ENCODE measurements at regions not wholly inside any gene's neighbourhood (a gene's known extent, or its start where the extent isn't known, plus 50 kb on each side); places are given as distances from the start of the nearest gene placed in this dataset.

DNA sequence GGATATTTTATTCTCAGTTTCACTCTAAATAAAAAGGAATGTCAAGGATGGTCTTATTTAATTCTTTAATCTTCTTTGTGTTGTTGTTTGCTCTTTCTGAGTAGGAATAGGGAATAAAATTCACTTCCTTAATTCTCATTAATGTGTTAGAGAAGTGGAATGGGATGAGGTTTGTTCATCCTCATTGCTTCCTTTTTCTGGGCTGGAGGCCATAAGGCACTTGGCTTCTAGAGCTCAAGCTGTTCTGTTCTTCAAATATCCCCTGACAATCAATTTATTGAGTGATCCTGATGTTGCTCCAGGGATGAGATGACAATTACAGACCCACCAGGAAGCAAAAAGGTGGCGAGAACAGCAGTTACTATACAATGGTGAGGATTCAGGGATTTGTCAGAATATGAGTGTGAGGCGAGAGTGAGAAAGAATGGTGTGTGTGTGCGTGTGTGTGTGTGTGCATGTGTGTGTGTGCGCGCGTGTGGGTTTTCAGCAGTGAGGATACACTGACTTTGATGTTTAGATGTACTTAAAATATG, 557.6 kb upstream of the FANCL start:
- ATAC-seq (ENCODE audit: low FRiP score) = no peak
- WGBS, 2 donors = 87 to 91% methylated on average over 6 of the region's 6 CpGs
- DNase-seq = no peak

GRCh38 chr2:58796239-58796910, 555.2 kb upstream of the FANCL start:
- H3K27ac ChIP-seq (ENCODE audit: low read depth in 1 of 2, low read length in 2 of 2) = no peak overlapping the region
- WGBS, 2 donors = 54 to 62% methylated on average over 2 of the region's 2 CpGs
- no peak overlapping the region for H3K4me3 ChIP-seq (ENCODE audit: low read length in 2 of 2)
- H3K9me3 ChIP-seq (ENCODE audit: control insufficient read depth, low read length) = no peaks in the 10 kb centered on the region
- H3K36me3 ChIP-seq (ENCODE audit: control insufficient read depth in 1 of 2, insufficient read depth in 2 of 2, low read length in 1 of 2) = no peaks in the 10 kb centered on the region
- intact Hi-C loops (cut with DNase I) = no loop called here
- H3K4me1 ChIP-seq (ENCODE audit: control insufficient read depth in 1 of 2, insufficient read depth in 2 of 2, low read length in 2 of 2) = no peaks in the 10 kb centered on the region
- ATAC-seq (ENCODE audit: low FRiP score) (no peak), DNase-seq (no peak)
- H3K27me3 ChIP-seq (ENCODE audit: control insufficient read depth in 1 of 2, insufficient read depth in 2 of 2, low read length in 1 of 2) = no peaks in the 10 kb centered on the region

More for the DNA sequence above, 557.6 kb upstream of the FANCL start:
- no peaks in the 10 kb centered on the region for H3K9me3 ChIP-seq (ENCODE audit: control insufficient read depth, low read length)
- no peaks in the 10 kb centered on the region for H3K36me3 ChIP-seq (ENCODE audit: control insufficient read depth in 1 of 2, insufficient read depth in 2 of 2, low read length in 1 of 2)
- no peaks in the 10 kb centered on the region for H3K4me1 ChIP-seq (ENCODE audit: control insufficient read depth in 1 of 2, insufficient read depth in 2 of 2, low read length in 2 of 2)
- H3K27me3 ChIP-seq (ENCODE audit: control insufficient read depth in 1 of 2, insufficient read depth in 2 of 2, low read length in 1 of 2) = no peaks in the 10 kb centered on the region
- H3K27ac ChIP-seq (ENCODE audit: low read depth in 1 of 2, low read length in 2 of 2) = no peak overlapping the region
- intact Hi-C loops (cut with DNase I) = no loop called here
- H3K4me3 ChIP-seq (ENCODE audit: low read length in 2 of 2) = no peak overlapping the region

GRCh38 chr2:58794916-58795315, 553.8 kb upstream of the FANCL start:
- H3K27me3 ChIP-seq (ENCODE audit: control insufficient read depth in 1 of 2, insufficient read depth in 2 of 2, low read length in 1 of 2) = no peaks in the 10 kb centered on the region
- H3K36me3 ChIP-seq (ENCODE audit: control insufficient read depth in 1 of 2, insufficient read depth in 2 of 2, low read length in 1 of 2) = no peaks in the 10 kb centered on the region
- no peak overlapping the region for H3K4me3 ChIP-seq (ENCODE audit: low read length in 2 of 2)
- H3K27ac ChIP-seq (ENCODE audit: low read depth in 1 of 2, low read length in 2 of 2) = no peak overlapping the region
- intact Hi-C loops (cut with DNase I) = no loop called here
- H3K4me1 ChIP-seq (ENCODE audit: control insufficient read depth in 1 of 2, insufficient read depth in 2 of 2, low read length in 2 of 2) = no peaks in the 10 kb centered on the region
- ATAC-seq (ENCODE audit: low FRiP score) = no peak
- no peaks in the 10 kb centered on the region for H3K9me3 ChIP-seq (ENCODE audit: control insufficient read depth, low read length)
- DNase-seq = no peak

DNA sequence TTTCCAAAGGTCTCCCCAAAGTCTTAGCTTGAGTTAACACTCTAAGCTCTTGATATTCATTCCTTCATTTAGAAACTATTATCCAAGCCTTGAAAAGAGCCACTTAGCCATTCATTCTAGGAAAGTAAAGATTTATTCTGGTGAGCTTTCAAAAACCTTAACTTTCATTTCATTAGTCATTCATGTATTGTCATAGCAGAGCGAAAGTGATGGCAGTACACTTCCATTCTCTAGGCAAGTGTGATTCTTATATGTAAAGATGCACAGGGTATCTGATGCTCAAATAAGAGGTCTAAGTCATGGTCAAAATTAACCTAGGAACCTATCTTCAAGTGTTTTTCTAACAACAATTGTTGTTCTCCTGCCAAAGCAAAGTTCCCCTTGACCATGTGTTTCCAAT, 553.0 kb upstream of the FANCL start:
- Histone ChIP-seq H3K9me3 (ENCODE audit: control insufficient read depth, low read length) (no peaks in the 10 kb centered on the region), H3K36me3 (ENCODE audit: control insufficient read depth in 1 of 2, insufficient read depth in 2 of 2, low read length in 1 of 2) (no peaks in the 10 kb centered on the region), H3K27ac (ENCODE audit: low read depth in 1 of 2, low read length in 2 of 2) (no peak overlapping the region), H3K4me3 (ENCODE audit: low read length in 2 of 2) (no peak overlapping the region), H3K4me1 (ENCODE audit: control insufficient read depth in 1 of 2, insufficient read depth in 2 of 2, low read length in 2 of 2) (no peaks in the 10 kb centered on the region), H3K27me3 (ENCODE audit: control insufficient read depth in 1 of 2, insufficient read depth in 2 of 2, low read length in 1 of 2) (no peaks in the 10 kb centered on the region)
- ATAC-seq (ENCODE audit: low FRiP score) = no peak
- 74 to 90% methylated on average over 1 of the region's 1 CpG for WGBS, 2 donors
- intact Hi-C loops (cut with DNase I) = no loop called here
- no peak for DNase-seq

GRCh38 chr2:58788402-58788801, 547.3 kb upstream of the FANCL start:
- H3K27ac ChIP-seq (ENCODE audit: low read depth in 1 of 2, low read length in 2 of 2) = no peak overlapping the region
- H3K9me3 ChIP-seq (ENCODE audit: control insufficient read depth, low read length) = no peaks in the 10 kb centered on the region
- intact Hi-C loops (cut with DNase I) = no loop called here
- no peak for DNase-seq
- H3K4me1 ChIP-seq (ENCODE audit: control insufficient read depth in 1 of 2, insufficient read depth in 2 of 2, low read length in 2 of 2) = no peaks in the 10 kb centered on the region
- no peaks in the 10 kb centered on the region for H3K36me3 ChIP-seq (ENCODE audit: control insufficient read depth in 1 of 2, insufficient read depth in 2 of 2, low read length in 1 of 2)
- H3K4me3 ChIP-seq (ENCODE audit: low read length in 2 of 2) = no peak overlapping the region
- WGBS, 2 donors = 92% methylated on average over 1 of the region's 1 CpG
- no peak for ATAC-seq (ENCODE audit: low FRiP score)
- no peaks in the 10 kb centered on the region for H3K27me3 ChIP-seq (ENCODE audit: control insufficient read depth in 1 of 2, insufficient read depth in 2 of 2, low read length in 1 of 2)

- intact Hi-C loops (cut with DNase I) = no loop called here
- Histone ChIP-seq H3K27me3 (ENCODE audit: control insufficient read depth in 1 of 2, insufficient read depth in 2 of 2, low read length in 1 of 2) (no peaks in the 10 kb centered on the region), H3K4me1 (ENCODE audit: control insufficient read depth in 1 of 2, insufficient read depth in 2 of 2, low read length in 2 of 2) (no peaks in the 10 kb centered on the region), H3K36me3 (ENCODE audit: control insufficient read depth in 1 of 2, insufficient read depth in 2 of 2, low read length in 1 of 2) (no peaks in the 10 kb centered on the region), H3K4me3 (ENCODE audit: low read length in 2 of 2) (no peak overlapping the region), H3K9me3 (ENCODE audit: control insufficient read depth, low read length) (no peaks in the 10 kb centered on the region), H3K27ac (ENCODE audit: low read depth in 1 of 2, low read length in 2 of 2) (no peak overlapping the region)
- WGBS, 2 donors = 90% methylated on average over 5 of the region's 5 CpGs
- no peak for ATAC-seq (ENCODE audit: low FRiP score)
- no peak for DNase-seq
Observed at GRCh38 chr2:58770846-58771245, 529.7 kb upstream of the FANCL start.

DNA sequence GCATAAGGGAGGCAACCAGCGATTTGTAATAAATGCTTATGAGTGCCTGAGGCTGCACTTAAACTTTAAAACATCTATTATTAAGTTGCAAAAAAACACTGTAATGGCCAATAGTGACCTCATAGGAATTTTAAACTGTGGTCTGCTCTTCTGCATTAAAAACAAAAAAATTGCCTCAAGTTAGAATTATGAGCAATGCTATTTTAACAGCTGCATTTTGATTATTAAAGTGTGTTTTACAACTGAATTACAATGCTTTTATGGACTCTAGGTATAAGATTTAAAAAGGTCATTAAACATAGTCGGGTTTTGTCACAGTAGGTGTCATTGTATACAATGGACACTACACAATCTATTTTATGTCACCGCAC, 528.7 kb upstream of the FANCL start:
- Histone ChIP-seq H3K9me3 (ENCODE audit: control insufficient read depth, low read length) (no peaks in the 10 kb centered on the region), H3K4me3 (ENCODE audit: low read length in 2 of 2) (no peak overlapping the region), H3K4me1 (ENCODE audit: control insufficient read depth in 1 of 2, insufficient read depth in 2 of 2, low read length in 2 of 2) (no peaks in the 10 kb centered on the region), H3K27ac (ENCODE audit: low read depth in 1 of 2, low read length in 2 of 2) (no peak overlapping the region), H3K36me3 (ENCODE audit: control insufficient read depth in 1 of 2, insufficient read depth in 2 of 2, low read length in 1 of 2) (no peaks in the 10 kb centered on the region), H3K27me3 (ENCODE audit: control insufficient read depth in 1 of 2, insufficient read depth in 2 of 2, low read length in 1 of 2) (no peaks in the 10 kb centered on the region)
- intact Hi-C loops (cut with DNase I) = no loop called here
- 23 to 26% methylated on average over 3 of the region's 3 CpGs for WGBS, 2 donors
- no peak for DNase-seq
- ATAC-seq (ENCODE audit: low FRiP score) = no peak

DNA sequence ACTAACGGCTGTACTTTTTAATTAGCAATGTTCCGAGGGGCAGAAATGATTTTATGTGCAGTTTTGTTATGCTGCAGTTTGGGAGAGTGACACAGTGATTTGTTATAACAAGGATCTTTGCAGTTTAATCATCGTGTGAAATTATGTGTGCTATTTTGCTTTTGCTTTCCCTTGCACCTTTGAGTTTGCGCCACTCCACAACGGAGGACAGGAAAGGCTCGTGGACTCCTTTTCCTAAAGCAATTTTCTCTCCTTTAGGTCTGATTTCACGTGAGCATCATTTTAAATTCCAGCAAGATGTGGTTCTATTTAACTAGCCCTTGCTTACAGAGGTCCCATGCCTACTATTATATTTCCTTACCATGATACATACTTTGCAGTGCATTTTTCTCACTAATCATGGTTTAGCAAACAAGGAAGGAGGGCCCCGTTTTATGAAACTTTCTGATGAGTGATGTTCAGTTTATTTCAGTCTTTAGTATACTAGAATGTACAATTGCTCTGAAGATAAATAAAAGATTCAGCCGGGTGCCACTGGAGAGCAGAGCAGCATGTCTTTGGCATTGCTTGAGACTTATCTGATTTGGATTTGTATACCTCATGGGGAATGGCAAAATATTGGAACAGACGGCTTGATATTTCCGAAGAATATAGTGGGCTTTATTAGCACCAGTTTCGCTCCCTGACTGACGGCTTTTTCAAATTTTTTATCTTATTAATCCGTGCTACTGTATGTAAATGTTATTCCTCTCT, 528.2 kb upstream of the FANCL start:
- 34 to 36% methylated on average over 14 of the region's 14 CpGs for WGBS, 2 donors
- intact Hi-C loops (cut with DNase I) = no loop called here

GRCh38 chr2:58768715-58769080, 527.6 kb upstream of the FANCL start:
- DNase-seq (no peak), ATAC-seq (ENCODE audit: low FRiP score) (no peak)
- Histone ChIP-seq H3K27ac (ENCODE audit: low read depth in 1 of 2, low read length in 2 of 2) (no peak overlapping the region), H3K4me1 (ENCODE audit: control insufficient read depth in 1 of 2, insufficient read depth in 2 of 2, low read length in 2 of 2) (no peaks in the 10 kb centered on the region), H3K4me3 (ENCODE audit: low read length in 2 of 2) (no peak overlapping the region), H3K36me3 (ENCODE audit: control insufficient read depth in 1 of 2, insufficient read depth in 2 of 2, low read length in 1 of 2) (no peaks in the 10 kb centered on the region), H3K27me3 (ENCODE audit: control insufficient read depth in 1 of 2, insufficient read depth in 2 of 2, low read length in 1 of 2) (no peaks in the 10 kb centered on the region), H3K9me3 (ENCODE audit: control insufficient read depth, low read length) (no peaks in the 10 kb centered on the region)
- intact Hi-C loops (cut with DNase I) = no loop called here
- 88 to 89% methylated on average over 4 of the region's 4 CpGs for WGBS, 2 donors

More for the DNA sequence above, 528.2 kb upstream of the FANCL start:
- H3K27me3 ChIP-seq (ENCODE audit: control insufficient read depth in 1 of 2, insufficient read depth in 2 of 2, low read length in 1 of 2) = no peaks in the 10 kb centered on the region
- ATAC-seq (ENCODE audit: low FRiP score) = no peak
- H3K9me3 ChIP-seq (ENCODE audit: control insufficient read depth, low read length) = no peaks in the 10 kb centered on the region
- DNase-seq = no peak
- H3K36me3 ChIP-seq (ENCODE audit: control insufficient read depth in 1 of 2, insufficient read depth in 2 of 2, low read length in 1 of 2) = no peaks in the 10 kb centered on the region
- no peak overlapping the region for H3K4me3 ChIP-seq (ENCODE audit: low read length in 2 of 2)
- no peak overlapping the region for H3K27ac ChIP-seq (ENCODE audit: low read depth in 1 of 2, low read length in 2 of 2)
- no peaks in the 10 kb centered on the region for H3K4me1 ChIP-seq (ENCODE audit: control insufficient read depth in 1 of 2, insufficient read depth in 2 of 2, low read length in 2 of 2)
